HG02970 (cell line): ENCODE measurements at regions not wholly inside any gene's neighbourhood (a gene's known extent, or its start where the extent isn't known, plus 50 kb on each side); places are given as distances from the start of the nearest gene placed in this dataset.
"Not testable (repeated sequence)": the region's sequence is repeated elsewhere in the genome, so short reads cannot be mapped to it uniquely, and the experiment has no call there.

Experiments
- ATAC-seq: cut with Tn5 transposase; IDR thresholded peaks from one replicate; pipeline ENCODE4 v1.9.1; 2021; ENCODE audit warnings: mild to moderate bottlenecking, moderate library complexity, moderate number of reproducible peaks; ENCODE audit not compliant: unreplicated experiment, low FRiP score

DNA sequence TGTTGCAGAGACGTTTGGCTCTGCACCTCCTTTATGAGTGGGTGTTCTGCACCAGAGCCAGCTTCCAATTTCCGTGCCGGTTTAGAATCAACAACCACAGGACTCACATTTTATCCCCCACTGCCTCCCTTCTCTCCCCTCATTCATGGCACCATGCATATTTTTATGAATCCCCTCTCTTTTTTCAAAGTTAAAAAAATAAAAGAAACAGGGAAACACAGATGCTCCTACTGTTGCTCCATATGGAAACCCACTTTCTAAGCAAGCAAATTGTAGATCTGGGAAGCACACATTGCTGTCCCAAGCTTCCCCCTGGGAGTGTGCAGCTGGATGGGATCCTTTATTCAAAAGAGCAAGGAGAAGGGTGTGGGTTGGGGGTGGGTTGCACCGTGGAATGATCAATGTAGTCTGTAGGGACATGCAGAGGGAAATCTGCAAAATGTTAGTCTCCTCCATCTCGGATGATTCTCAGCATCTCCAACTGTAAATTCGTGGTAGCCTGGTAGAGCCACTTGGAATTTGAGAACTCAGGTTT is 410.0 kb upstream of the ADAMTSL1 start:
- no peak for ATAC-seq

- not testable (repeated sequence) for ATAC-seq
These were observed 407.3 kb upstream of the ADAMTSL1 start for GRCh38 chr9:18066608-18067007.

GRCh38 chr9:18067548-18068120 is 406.3 kb upstream of the ADAMTSL1 start:
- no peak for ATAC-seq

GRCh38 chr9:18068900-18069299 is 405.1 kb upstream of the ADAMTSL1 start:
- no peak for ATAC-seq

- no peak for ATAC-seq
These were observed 402.3 kb upstream of the ADAMTSL1 start for GRCh38 chr9:18071651-18072060.

DNA sequence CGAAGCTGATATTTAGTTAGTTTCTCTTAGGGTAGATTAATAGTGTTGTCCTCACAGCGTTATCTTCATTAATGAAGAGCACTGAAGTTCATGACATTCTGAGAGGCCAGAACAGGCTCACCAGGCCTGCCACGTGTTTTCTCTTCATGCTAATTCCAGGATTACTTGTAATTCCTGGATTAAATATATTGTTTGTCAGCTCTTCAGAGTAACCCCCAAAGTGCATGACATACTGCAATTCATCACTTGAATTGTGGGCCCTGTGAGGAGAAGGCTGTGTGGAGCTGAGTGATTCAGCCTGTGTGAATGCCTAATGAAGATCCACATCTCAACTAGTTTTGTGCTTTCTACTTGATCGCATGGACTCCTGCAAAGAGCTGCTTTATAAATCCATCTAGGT is 401.0 kb upstream of the ADAMTSL1 start:
- ATAC-seq: no peak

GRCh38 chr9:18074041-18074440 is 399.9 kb upstream of the ADAMTSL1 start:
- ATAC-seq: no peak

- no peak for ATAC-seq
These were observed 398.6 kb upstream of the ADAMTSL1 start for GRCh38 chr9:18075253-18075952.

DNA sequence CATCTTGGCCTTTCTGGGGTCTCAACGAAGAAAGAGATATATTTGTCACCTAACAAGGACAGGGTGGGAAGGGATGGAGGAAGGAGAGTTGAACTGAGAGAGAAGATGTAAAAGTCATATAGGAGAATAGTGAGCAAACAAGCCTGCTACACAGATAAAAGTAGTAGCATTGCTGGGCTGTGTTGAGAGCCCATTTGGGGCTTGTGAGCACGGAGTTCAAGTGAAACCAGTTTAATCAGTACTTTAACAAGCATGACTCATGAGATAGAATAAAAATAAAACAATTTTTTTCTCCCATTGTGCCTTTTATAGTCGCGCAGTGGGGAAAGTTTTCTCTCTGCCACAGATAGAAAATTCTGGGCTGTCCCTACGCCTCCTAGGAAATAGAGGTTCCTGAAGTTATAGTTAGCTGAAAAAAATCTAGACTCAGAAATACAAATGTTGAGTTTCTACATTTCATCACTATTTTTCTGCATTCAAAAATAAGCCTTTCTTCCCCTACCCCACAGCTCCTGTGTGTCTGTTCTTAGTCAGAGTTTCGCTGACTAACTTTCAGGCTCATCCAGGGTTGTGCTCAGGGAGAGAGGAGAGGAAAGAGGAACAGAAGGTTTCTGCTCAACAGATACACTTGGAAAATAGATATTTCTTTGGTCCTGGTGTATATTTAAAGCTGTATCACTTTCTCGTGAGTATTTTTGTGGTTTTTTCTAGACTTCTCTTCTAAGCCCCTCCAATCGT is 395.8 kb upstream of the ADAMTSL1 start:
- no peak for ATAC-seq

- no peak for ATAC-seq
These were observed 381.8 kb upstream of the ADAMTSL1 start for GRCh38 chr9:18092138-18092537.

GRCh38 chr9:18106006-18106560 is 367.9 kb upstream of the ADAMTSL1 start:
- no peak for ATAC-seq

GRCh38 chr9:18109675-18110074 is 364.3 kb upstream of the ADAMTSL1 start:
- no peak for ATAC-seq

DNA sequence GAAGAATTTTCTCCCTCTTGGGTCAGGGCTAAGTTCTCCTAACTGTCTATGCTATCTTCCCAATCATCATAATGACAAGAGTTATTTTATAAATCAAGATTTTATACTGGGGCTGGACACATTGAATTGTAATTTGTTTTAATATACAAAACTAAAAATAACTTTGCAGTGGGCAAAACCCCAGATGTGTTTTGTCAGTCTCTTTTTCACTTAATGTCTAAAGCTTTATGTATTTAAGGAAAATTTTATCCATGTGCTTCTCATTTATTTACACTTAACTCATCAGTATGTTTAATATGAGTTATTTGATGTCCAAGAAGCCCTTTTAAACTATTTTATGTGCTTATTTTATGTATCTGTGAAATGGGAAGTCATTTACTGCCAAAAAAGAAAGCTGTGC is 362.8 kb upstream of the ADAMTSL1 start:
- ATAC-seq: no peak

GRCh38 chr9:18114559-18115475 is 359.1 kb upstream of the ADAMTSL1 start:
- ATAC-seq: no peak

GRCh38 chr9:18118268-18118667 is 355.7 kb upstream of the ADAMTSL1 start:
- no peak for ATAC-seq

GRCh38 chr9:18122171-18122570 is 351.8 kb upstream of the ADAMTSL1 start:
- no peak for ATAC-seq

DNA sequence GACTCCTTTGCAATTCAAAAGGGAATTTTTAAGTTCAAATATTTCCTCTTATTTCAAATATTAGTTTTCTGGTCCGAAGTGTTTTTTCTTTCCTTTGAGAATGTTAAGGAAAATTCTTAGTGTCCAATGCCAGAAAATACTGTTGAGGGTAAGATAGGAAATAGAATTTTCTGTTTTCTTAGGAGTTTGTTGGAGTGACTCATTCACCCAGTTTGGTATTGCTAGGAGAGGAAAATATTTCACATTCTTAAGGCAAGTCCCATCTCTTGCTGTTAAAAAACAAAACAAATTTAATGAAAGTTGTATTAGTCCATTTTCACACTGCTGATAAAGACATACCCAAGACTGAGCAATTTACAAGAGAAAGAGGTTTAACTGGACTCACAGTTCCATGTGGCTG is 349.2 kb upstream of the ADAMTSL1 start:
- ATAC-seq: no peak

- no peak for ATAC-seq
These were observed 347.0 kb upstream of the ADAMTSL1 start for GRCh38 chr9:18126831-18127498.

DNA sequence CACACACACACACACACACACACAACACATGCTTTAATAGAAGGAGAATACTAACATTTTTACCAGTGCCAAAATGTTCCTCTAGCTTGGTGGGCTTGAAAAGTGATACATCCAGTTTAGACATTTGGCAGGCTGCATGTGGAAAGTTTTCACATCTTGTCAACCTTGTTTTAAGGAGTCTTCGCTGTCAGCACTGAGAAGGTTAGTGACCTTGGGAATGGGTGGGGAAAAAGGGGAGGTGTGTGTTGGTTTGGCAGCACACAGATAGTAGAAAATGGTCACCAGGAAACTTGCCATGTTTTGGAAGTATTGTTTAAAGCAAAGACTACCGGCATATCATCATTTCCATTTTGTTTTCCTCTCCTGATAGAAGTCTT is 346.5 kb upstream of the ADAMTSL1 start:
- ATAC-seq: no peak
